HCT116 (cell line): ENCODE measurements at regions not wholly inside any gene's neighbourhood (a gene's known extent, or its start where the extent isn't known, plus 50 kb on each side); places are given as distances from the start of the nearest gene placed in this dataset.
"Not testable (repeated sequence)": the region's sequence is repeated elsewhere in the genome, so short reads cannot be mapped to it uniquely, and the experiment has no call there.

Experiments used
- EZH2 ChIP-seq: fragments of 200-600 bp; sonication (generic); IDR thresholded peaks from 2 replicates; pipeline ENCODE4 v1.6.1; 2017; ENCODE audit warnings: antibody characterized with exemption, mixed run types
- POLR2A ChIP-seq: IDR thresholded peaks from 2 replicates; pipeline ENCODE4 v1.7.0; 2011; ENCODE audit warnings: borderline replicate concordance; ENCODE audit not compliant: insufficient read depth, insufficient read length; ENCODE audit errors: extremely low read depth
- POLR2AphosphoS5 ChIP-seq: IDR thresholded peaks from 2 replicates; pipeline ENCODE4 v1.6.1; 2011; ENCODE audit warnings: mild to moderate bottlenecking, low read depth, low read length, moderate library complexity
- RAD21 ChIP-seq: IDR thresholded peaks from 2 replicates; pipeline ENCODE4 v1.6.1; 2012; ENCODE audit warnings: low read depth, mild to moderate bottlenecking
- SIN3A ChIP-seq: IDR thresholded peaks from 2 replicates; pipeline ENCODE4 v1.6.1; 2012; ENCODE audit warnings: low read depth
- SP1 ChIP-seq: IDR thresholded peaks from 2 replicates; pipeline ENCODE4 v1.6.1; 2012; ENCODE audit warnings: low read depth
- TCF7L2 ChIP-seq: IDR thresholded peaks from 2 replicates; pipeline ENCODE4 v1.7.0; 2011; ENCODE audit warnings: borderline replicate concordance, inconsistent platforms; ENCODE audit not compliant: insufficient read depth, insufficient read length; ENCODE audit errors: extremely low read depth
- YY1 ChIP-seq: IDR thresholded peaks from 2 replicates; pipeline ENCODE4 v1.6.1; 2011; ENCODE audit warnings: low read length, low read depth, moderate library complexity, mild to moderate bottlenecking; ENCODE audit not compliant: insufficient replicate concordance; ENCODE audit errors: extremely low read depth
- ZNF274 ChIP-seq: fragments of 200-500 bp; sonication (Bioruptor generic); IDR thresholded peaks from 2 replicates; pipeline ENCODE4 v1.6.1; 2014; ENCODE audit warnings: mild to moderate bottlenecking, low read depth, low read length, inconsistent platforms
- TF ChIP-seq, protein P1 (sequence below), 3 experiments: fragments of 200-600 bp in 1 of 3; sonication (generic) in 1 of 3; IDR thresholded peaks in 2 of 3; conservative IDR thresholded peaks in 1 of 3; 2 replicates each; pipeline ENCODE4 v1.5.1; 2012 to 2017; ENCODE audit warnings: low read depth in 2 of 3, low read length in 2 of 3, antibody characterized with exemption in 1 of 3, borderline replicate concordance in 1 of 3, control low read depth in 1 of 3, mild to moderate bottlenecking in 1 of 3, mixed read lengths in 1 of 3, mixed run types in 1 of 3, moderate library complexity in 1 of 3; ENCODE audit not compliant: insufficient read depth in 1 of 3
- TF ChIP-seq, protein P2 (sequence below): IDR thresholded peaks from 2 replicates; pipeline ENCODE4 v1.6.1; 2012
- TF ChIP-seq, protein P3 (sequence below): IDR thresholded peaks from 2 replicates; pipeline ENCODE4 v1.6.1; 2012

DNA sequence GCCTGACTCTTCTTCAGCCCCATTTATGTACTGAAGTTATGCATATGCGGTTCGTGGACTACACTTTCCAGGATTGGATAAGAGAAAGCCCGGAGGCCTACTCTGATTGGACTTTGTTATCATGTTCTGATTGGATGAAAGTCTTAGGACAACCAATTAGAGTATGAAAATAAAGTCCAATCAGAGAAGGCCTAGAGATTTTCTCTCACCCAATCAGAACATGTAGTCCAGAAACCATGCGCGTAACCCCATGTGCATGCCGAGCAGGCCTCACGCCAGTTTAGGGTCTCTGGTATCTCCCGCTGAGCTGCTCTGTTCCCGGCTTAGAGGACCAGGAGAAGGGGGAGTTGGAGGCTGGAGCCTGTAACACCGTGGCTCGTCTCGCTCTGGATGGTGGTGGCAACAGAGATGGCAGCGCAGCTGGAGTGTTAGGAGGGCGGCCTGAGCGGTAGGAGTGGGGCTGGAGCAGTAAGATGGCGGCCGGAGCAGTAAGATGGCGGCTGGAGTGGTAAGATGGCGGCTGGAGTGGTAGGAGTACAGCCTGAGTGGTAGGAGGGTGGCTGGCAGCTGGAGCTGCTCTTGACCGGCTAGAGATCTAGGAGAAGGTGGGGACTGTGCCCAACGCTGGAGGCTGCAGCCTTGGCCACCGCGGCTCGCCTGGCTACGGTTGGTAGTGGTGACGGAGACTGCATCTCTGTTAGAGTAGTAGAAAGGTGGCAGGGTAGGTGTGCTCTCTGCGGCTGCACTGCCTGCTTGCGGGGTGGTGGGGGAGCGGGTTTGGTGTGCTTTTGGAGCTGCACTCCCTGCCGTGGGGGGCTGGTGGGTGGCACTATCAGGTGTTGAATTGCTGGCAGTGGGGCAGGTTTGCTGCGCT is 107.9 kb upstream of the TPTE start:
- not testable (repeated sequence) for TF ChIP-seq POLR2AphosphoS5, POLR2A, SP1, RAD21, YY1, SIN3A, ZNF274, EZH2, TCF7L2
- TF ChIP-seq, protein P1, sequence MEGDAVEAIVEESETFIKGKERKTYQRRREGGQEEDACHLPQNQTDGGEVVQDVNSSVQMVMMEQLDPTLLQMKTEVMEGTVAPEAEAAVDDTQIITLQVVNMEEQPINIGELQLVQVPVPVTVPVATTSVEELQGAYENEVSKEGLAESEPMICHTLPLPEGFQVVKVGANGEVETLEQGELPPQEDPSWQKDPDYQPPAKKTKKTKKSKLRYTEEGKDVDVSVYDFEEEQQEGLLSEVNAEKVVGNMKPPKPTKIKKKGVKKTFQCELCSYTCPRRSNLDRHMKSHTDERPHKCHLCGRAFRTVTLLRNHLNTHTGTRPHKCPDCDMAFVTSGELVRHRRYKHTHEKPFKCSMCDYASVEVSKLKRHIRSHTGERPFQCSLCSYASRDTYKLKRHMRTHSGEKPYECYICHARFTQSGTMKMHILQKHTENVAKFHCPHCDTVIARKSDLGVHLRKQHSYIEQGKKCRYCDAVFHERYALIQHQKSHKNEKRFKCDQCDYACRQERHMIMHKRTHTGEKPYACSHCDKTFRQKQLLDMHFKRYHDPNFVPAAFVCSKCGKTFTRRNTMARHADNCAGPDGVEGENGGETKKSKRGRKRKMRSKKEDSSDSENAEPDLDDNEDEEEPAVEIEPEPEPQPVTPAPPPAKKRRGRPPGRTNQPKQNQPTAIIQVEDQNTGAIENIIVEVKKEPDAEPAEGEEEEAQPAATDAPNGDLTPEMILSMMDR (IDR thresholded peaks at IDR 0.05 in 2 of 3, conservative IDR thresholded peaks at IDR 0.05 in 1 of 3; ENCODE audit: borderline replicate concordance in 1 of 3, insufficient read depth in 1 of 3, low read depth in 2 of 3, low read length in 2 of 3): not testable (repeated sequence)
- TF ChIP-seq, protein P2, sequence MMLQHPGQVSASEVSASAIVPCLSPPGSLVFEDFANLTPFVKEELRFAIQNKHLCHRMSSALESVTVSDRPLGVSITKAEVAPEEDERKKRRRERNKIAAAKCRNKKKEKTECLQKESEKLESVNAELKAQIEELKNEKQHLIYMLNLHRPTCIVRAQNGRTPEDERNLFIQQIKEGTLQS: not testable (repeated sequence)
- TF ChIP-seq, protein P3, sequence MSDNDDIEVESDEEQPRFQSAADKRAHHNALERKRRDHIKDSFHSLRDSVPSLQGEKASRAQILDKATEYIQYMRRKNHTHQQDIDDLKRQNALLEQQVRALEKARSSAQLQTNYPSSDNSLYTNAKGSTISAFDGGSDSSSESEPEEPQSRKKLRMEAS: not testable (repeated sequence)
